ENCODE measurements at regions not wholly inside any gene's neighbourhood (a gene's known extent, or its start where the extent isn't known, plus 50 kb on each side); places are given as distances from the start of the nearest gene placed in this dataset.

- TF ChIP-seq CTCF (IDR thresholded peaks at IDR 0.05 in 8 of 11, conservative IDR thresholded peaks at IDR 0.05 in 3 of 11), result no peak
- TF ChIP-seq POLR2AphosphoS5 (IDR thresholded peaks at IDR 0.05), result no peak
- no peak for TF ChIP-seq POLR2A (IDR thresholded peaks at IDR 0.05)
Measured at GRCh38 chrX:37906357-37906756, 59.0 kb upstream of the DYNLT3 start.

All from spleen (tissue), 7 donors.